ENCODE measurements at regions not wholly inside any gene's neighbourhood (a gene's known extent, or its start where the extent isn't known, plus 50 kb on each side); places are given as distances from the start of the nearest gene placed in this dataset.

DNA sequence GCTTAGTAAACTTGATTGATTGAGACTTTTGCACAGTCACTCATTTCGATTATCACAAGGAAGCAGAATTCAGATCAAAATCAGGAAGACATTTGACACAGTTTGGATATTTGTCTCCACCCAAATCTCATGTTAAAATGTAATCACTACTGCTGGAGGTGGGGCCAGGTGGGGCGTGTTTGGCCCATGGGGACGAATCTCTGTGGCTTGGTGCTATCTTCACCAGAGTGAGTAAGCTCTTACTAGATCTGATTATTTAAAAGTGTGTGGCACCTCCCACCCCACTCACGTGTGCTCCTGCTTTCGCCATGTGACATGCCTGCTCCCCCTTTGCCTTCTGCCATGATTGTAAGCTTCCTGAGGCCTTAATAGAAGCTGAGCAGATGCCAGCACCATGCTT, 291.4 kb downstream of the PCNX1 start:
- TF ChIP-seq SP1 (IDR thresholded peaks at IDR 0.05) (no peak), NR2F2 (IDR thresholded peaks at IDR 0.05) (no peak)
